ENCODE measurements at regions not wholly inside any gene's neighbourhood (a gene's known extent, or its start where the extent isn't known, plus 50 kb on each side); places are given as distances from the start of the nearest gene placed in this dataset.

- peaks cover 2% of the 10 kb centered on the region for H3K9me3 Mint-ChIP-seq (ENCODE audit: low read depth, unreplicated experiment)
- H3K27ac Mint-ChIP-seq (ENCODE audit: unreplicated experiment) = no peak overlapping the region
- TF ChIP-seq CTCF (IDR thresholded peaks at IDR 0.05; ENCODE audit: unreplicated experiment) = no peak
- CTCF ChIA-PET = no interaction called here
- BruUV-seq (replicated peaks) = no TSS peak
- DNase-seq = no peak
- H3K36me3 Mint-ChIP-seq (ENCODE audit: insufficient read depth, unreplicated experiment) = no peaks in the 10 kb centered on the region
- H3K4me3 Mint-ChIP-seq (ENCODE audit: low read depth, unreplicated experiment) = no peak overlapping the region
- intact Hi-C loops (cut with micrococcal nuclease; ENCODE audit: unreplicated experiment) = no loop called here
- H3K4me1 Mint-ChIP-seq (ENCODE audit: low read depth, unreplicated experiment) = no peaks in the 10 kb centered on the region
- H3K27me3 Mint-ChIP-seq (ENCODE audit: unreplicated experiment) = no peaks in the 10 kb centered on the region
Observed at GRCh38 chr10:16187161-16187560, 249.6 kb upstream of the PTER start.

DNA sequence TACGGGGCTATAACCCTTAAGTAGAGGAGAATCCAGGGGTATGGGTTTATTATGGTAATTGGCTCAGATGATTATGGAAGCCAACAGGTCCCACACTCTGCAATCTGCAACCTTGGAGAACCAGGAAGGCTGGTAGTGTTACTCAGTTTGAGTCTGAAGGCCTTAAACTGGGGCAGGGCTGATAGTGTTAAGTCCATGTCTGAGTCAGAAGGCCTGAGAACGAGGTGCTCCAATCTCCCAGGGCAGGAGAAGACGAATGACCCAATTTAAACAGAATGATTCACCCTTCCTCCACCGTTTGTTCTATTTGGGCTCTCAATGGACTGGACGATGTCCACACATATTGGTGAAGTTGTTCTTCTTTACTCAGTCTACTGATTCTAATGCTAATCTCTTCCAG is 244.5 kb upstream of the PTER start:
- Mint-ChIP-seq H3K9me3 (ENCODE audit: low read depth, unreplicated experiment) (peaks cover 7% of the 10 kb centered on the region), H3K27me3 (ENCODE audit: unreplicated experiment) (no peaks in the 10 kb centered on the region), H3K4me1 (ENCODE audit: low read depth, unreplicated experiment) (no peaks in the 10 kb centered on the region), H3K4me3 (ENCODE audit: low read depth, unreplicated experiment) (no peak overlapping the region), H3K27ac (ENCODE audit: unreplicated experiment) (no peak overlapping the region), H3K36me3 (ENCODE audit: insufficient read depth, unreplicated experiment) (no peaks in the 10 kb centered on the region)
- TF ChIP-seq CTCF (IDR thresholded peaks at IDR 0.05; ENCODE audit: unreplicated experiment) = no peak
- CTCF ChIA-PET = no interaction called here
- no TSS peak for BruUV-seq (replicated peaks)
- DNase-seq = no peak
- intact Hi-C loops (cut with micrococcal nuclease; ENCODE audit: unreplicated experiment) = no loop called here

GRCh38 chr10:16193241-16193640 is 243.6 kb upstream of the PTER start:
- no peak for TF ChIP-seq CTCF (IDR thresholded peaks at IDR 0.05; ENCODE audit: unreplicated experiment)
- Mint-ChIP-seq H3K4me3 (ENCODE audit: low read depth, unreplicated experiment) (no peak overlapping the region), H3K4me1 (ENCODE audit: low read depth, unreplicated experiment) (no peaks in the 10 kb centered on the region), H3K27me3 (ENCODE audit: unreplicated experiment) (no peaks in the 10 kb centered on the region), H3K36me3 (ENCODE audit: insufficient read depth, unreplicated experiment) (no peaks in the 10 kb centered on the region), H3K27ac (ENCODE audit: unreplicated experiment) (no peak overlapping the region), H3K9me3 (ENCODE audit: low read depth, unreplicated experiment) (peaks cover 7% of the 10 kb centered on the region)
- CTCF ChIA-PET = no interaction called here
- DNase-seq = no peak
- BruUV-seq (replicated peaks) = no TSS peak
- intact Hi-C loops (cut with micrococcal nuclease; ENCODE audit: unreplicated experiment) = no loop called here

DNA sequence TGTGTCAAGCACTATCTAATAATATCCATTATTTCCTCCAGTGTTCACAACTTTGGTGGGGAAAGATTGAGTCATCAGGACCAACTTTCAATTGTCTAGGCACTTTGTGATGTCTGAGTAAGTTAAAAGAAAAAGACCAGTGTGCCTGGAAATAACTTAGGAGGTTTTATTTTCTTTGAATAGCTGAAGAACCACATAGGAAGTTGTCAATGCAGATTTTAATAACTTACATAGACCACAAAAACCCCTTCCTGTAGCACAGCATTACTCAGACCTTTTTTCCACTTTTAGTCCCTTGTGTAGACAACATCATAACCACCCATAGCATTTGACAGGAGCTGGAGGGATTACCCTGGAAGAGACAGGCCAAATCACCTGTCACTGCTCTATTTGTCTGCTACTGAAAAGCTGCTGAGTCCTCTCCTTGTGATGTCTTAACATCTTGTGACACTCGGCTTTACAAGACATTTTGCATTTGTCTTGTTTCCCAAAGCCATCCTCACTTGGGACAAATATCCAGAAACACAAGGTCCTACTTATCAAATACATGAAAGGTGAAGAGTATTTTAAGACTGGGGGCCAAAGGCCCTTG is 241.5 kb upstream of the PTER start:
- Mint-ChIP-seq H3K4me3 (ENCODE audit: low read depth, unreplicated experiment) (no peak overlapping the region), H3K4me1 (ENCODE audit: low read depth, unreplicated experiment) (no peaks in the 10 kb centered on the region), H3K27ac (ENCODE audit: unreplicated experiment) (no peak overlapping the region), H3K27me3 (ENCODE audit: unreplicated experiment) (no peaks in the 10 kb centered on the region), H3K9me3 (ENCODE audit: low read depth, unreplicated experiment) (peaks cover 7% of the 10 kb centered on the region), H3K36me3 (ENCODE audit: insufficient read depth, unreplicated experiment) (no peaks in the 10 kb centered on the region)
- no TSS peak for BruUV-seq (replicated peaks)
- intact Hi-C loops (cut with micrococcal nuclease; ENCODE audit: unreplicated experiment) = no loop called here
- DNase-seq = no peak
- CTCF ChIA-PET = no interaction called here
- no peak for TF ChIP-seq CTCF (IDR thresholded peaks at IDR 0.05; ENCODE audit: unreplicated experiment)
